ENCODE measurements at regions not wholly inside any gene's neighbourhood (a gene's known extent, or its start where the extent isn't known, plus 50 kb on each side); places are given as distances from the start of the nearest gene placed in this dataset.

GRCh38 chr5:147072622-147073021 lies 162.2 kb upstream of the STK32A start:
- H3K4me3 Mint-ChIP-seq = no peak overlapping the region
- H3K27me3 Mint-ChIP-seq = no peaks in the 10 kb centered on the region
- POLR2A ChIA-PET = no interaction called here
- DNase-seq = no peak
- H3K4me1 Mint-ChIP-seq = no peaks in the 10 kb centered on the region
- CTCF ChIA-PET = no interaction called here
- H3K27ac Mint-ChIP-seq = no peak overlapping the region
- H3K36me3 Mint-ChIP-seq (ENCODE audit: low read depth) = no peaks in the 10 kb centered on the region
- H3K9me3 Mint-ChIP-seq = no peaks in the 10 kb centered on the region

- no peak overlapping the region for H3K4me3 Mint-ChIP-seq
- ChIA-PET CTCF (no interaction called here), POLR2A (no interaction called here)
- no peaks in the 10 kb centered on the region for H3K9me3 Mint-ChIP-seq
- H3K36me3 Mint-ChIP-seq (ENCODE audit: low read depth) = no peaks in the 10 kb centered on the region
- H3K27ac Mint-ChIP-seq = no peak overlapping the region
- no peak for DNase-seq
- H3K4me1 Mint-ChIP-seq = no peaks in the 10 kb centered on the region
- no peaks in the 10 kb centered on the region for H3K27me3 Mint-ChIP-seq
These were observed 161.7 kb upstream of the STK32A start for GRCh38 chr5:147073098-147073497.

GRCh38 chr5:147075187-147075586 lies 159.6 kb upstream of the STK32A start:
- Mint-ChIP-seq H3K9me3 (no peaks in the 10 kb centered on the region), H3K36me3 (ENCODE audit: low read depth) (no peaks in the 10 kb centered on the region), H3K4me3 (no peak overlapping the region), H3K27me3 (no peaks in the 10 kb centered on the region), H3K4me1 (no peaks in the 10 kb centered on the region), H3K27ac (no peak overlapping the region)
- ChIA-PET CTCF (interaction anchor here (1.0 kb wide), 1 partner anchor 12 kb away, joined by 3 read pairs; no protein-coding TSS in a partner anchor), POLR2A (no interaction called here)
- DNase-seq = no peak

- no peak for DNase-seq
- Mint-ChIP-seq H3K4me1 (no peaks in the 10 kb centered on the region), H3K36me3 (ENCODE audit: low read depth) (no peaks in the 10 kb centered on the region), H3K4me3 (no peak overlapping the region), H3K27ac (no peak overlapping the region), H3K9me3 (no peaks in the 10 kb centered on the region), H3K27me3 (no peaks in the 10 kb centered on the region)
- POLR2A ChIA-PET = no interaction called here
- CTCF ChIA-PET = no interaction called here
These were observed 154.4 kb upstream of the STK32A start for GRCh38 chr5:147080391-147080790.

GRCh38 chr5:147081311-147081764 lies 153.5 kb upstream of the STK32A start:
- Mint-ChIP-seq H3K4me1 (no peaks in the 10 kb centered on the region), H3K36me3 (ENCODE audit: low read depth) (no peaks in the 10 kb centered on the region), H3K4me3 (no peak overlapping the region), H3K27me3 (no peaks in the 10 kb centered on the region), H3K9me3 (no peaks in the 10 kb centered on the region), H3K27ac (no peak overlapping the region)
- ChIA-PET POLR2A (no interaction called here), CTCF (no interaction called here)
- no peak for DNase-seq

GRCh38 chr5:147084702-147085101 lies 150.1 kb upstream of the STK32A start:
- Mint-ChIP-seq H3K27me3 (no peaks in the 10 kb centered on the region), H3K36me3 (ENCODE audit: low read depth) (no peaks in the 10 kb centered on the region), H3K27ac (no peak overlapping the region), H3K9me3 (no peaks in the 10 kb centered on the region), H3K4me3 (no peak overlapping the region), H3K4me1 (no peaks in the 10 kb centered on the region)
- ChIA-PET POLR2A (no interaction called here), CTCF (no interaction called here)
- no peak for DNase-seq

GRCh38 chr5:147085409-147085808 lies 149.4 kb upstream of the STK32A start:
- no peaks in the 10 kb centered on the region for H3K36me3 Mint-ChIP-seq (ENCODE audit: low read depth)
- no peak for DNase-seq
- POLR2A ChIA-PET = no interaction called here
- no peak overlapping the region for H3K4me3 Mint-ChIP-seq
- no peak overlapping the region for H3K27ac Mint-ChIP-seq
- no peaks in the 10 kb centered on the region for H3K9me3 Mint-ChIP-seq
- no peaks in the 10 kb centered on the region for H3K27me3 Mint-ChIP-seq
- no peaks in the 10 kb centered on the region for H3K4me1 Mint-ChIP-seq
- CTCF ChIA-PET = no interaction called here

- CTCF ChIA-PET = no interaction called here
- DNase-seq = no peak
- Mint-ChIP-seq H3K4me1 (no peaks in the 10 kb centered on the region), H3K9me3 (no peaks in the 10 kb centered on the region), H3K27ac (no peak overlapping the region), H3K27me3 (no peaks in the 10 kb centered on the region), H3K4me3 (no peak overlapping the region), H3K36me3 (ENCODE audit: low read depth) (no peaks in the 10 kb centered on the region)
- POLR2A ChIA-PET = no interaction called here
These were observed 142.8 kb upstream of the STK32A start for GRCh38 chr5:147092044-147092443.

- H3K4me3 Mint-ChIP-seq = no peak overlapping the region
- DNase-seq = no peak
- no peak overlapping the region for H3K27ac Mint-ChIP-seq
- H3K4me1 Mint-ChIP-seq = no peaks in the 10 kb centered on the region
- no peaks in the 10 kb centered on the region for H3K9me3 Mint-ChIP-seq
- POLR2A ChIA-PET = no interaction called here
- CTCF ChIA-PET = no interaction called here
- no peaks in the 10 kb centered on the region for H3K27me3 Mint-ChIP-seq
- H3K36me3 Mint-ChIP-seq (ENCODE audit: low read depth) = no peaks in the 10 kb centered on the region
These were observed 141.7 kb upstream of the STK32A start for GRCh38 chr5:147093138-147093537.

- H3K36me3 Mint-ChIP-seq (ENCODE audit: low read depth) = no peaks in the 10 kb centered on the region
- POLR2A ChIA-PET = no interaction called here
- DNase-seq = no peak
- no peaks in the 10 kb centered on the region for H3K4me1 Mint-ChIP-seq
- H3K27ac Mint-ChIP-seq = no peak overlapping the region
- H3K27me3 Mint-ChIP-seq = no peaks in the 10 kb centered on the region
- CTCF ChIA-PET = no interaction called here
- no peak overlapping the region for H3K4me3 Mint-ChIP-seq
- no peaks in the 10 kb centered on the region for H3K9me3 Mint-ChIP-seq
These were observed 139.1 kb upstream of the STK32A start for GRCh38 chr5:147095740-147096139.

- H3K9me3 Mint-ChIP-seq = no peaks in the 10 kb centered on the region
- DNase-seq = peak; percentile 19
- H3K27me3 Mint-ChIP-seq = no peaks in the 10 kb centered on the region
- H3K4me3 Mint-ChIP-seq = no peak overlapping the region
- ChIA-PET CTCF (interaction anchor here (1.4 kb wide), 1 partner anchor 90 kb away, joined by 3 read pairs; no protein-coding TSS in a partner anchor), POLR2A (interaction anchor here (0.7 kb wide), 1 partner anchor 116 kb away, joined by 3 read pairs; no protein-coding TSS in a partner anchor)
- H3K27ac Mint-ChIP-seq = no peak overlapping the region
- H3K36me3 Mint-ChIP-seq (ENCODE audit: low read depth) = no peaks in the 10 kb centered on the region
- H3K4me1 Mint-ChIP-seq = no peaks in the 10 kb centered on the region
These were observed 136.5 kb upstream of the STK32A start for GRCh38 chr5:147098233-147098790.

GRCh38 chr5:147101659-147102369 lies 133.0 kb upstream of the STK32A start:
- ChIA-PET CTCF (no interaction called here), POLR2A (no interaction called here)
- no peak for DNase-seq
- Mint-ChIP-seq H3K9me3 (no peaks in the 10 kb centered on the region), H3K27ac (no peak overlapping the region), H3K36me3 (ENCODE audit: low read depth) (no peaks in the 10 kb centered on the region), H3K27me3 (no peaks in the 10 kb centered on the region), H3K4me3 (no peak overlapping the region), H3K4me1 (no peaks in the 10 kb centered on the region)

GRCh38 chr5:147112899-147113298 lies 121.9 kb upstream of the STK32A start:
- ChIA-PET POLR2A (no interaction called here), CTCF (no interaction called here)
- H3K27me3 Mint-ChIP-seq = no peaks in the 10 kb centered on the region
- H3K4me1 Mint-ChIP-seq = no peaks in the 10 kb centered on the region
- H3K4me3 Mint-ChIP-seq = no peak overlapping the region
- no peak overlapping the region for H3K27ac Mint-ChIP-seq
- H3K36me3 Mint-ChIP-seq (ENCODE audit: low read depth) = no peaks in the 10 kb centered on the region
- DNase-seq = no peak
- no peaks in the 10 kb centered on the region for H3K9me3 Mint-ChIP-seq

- CTCF ChIA-PET = no interaction called here
- DNase-seq = no peak
- H3K4me3 Mint-ChIP-seq = no peak overlapping the region
- no peaks in the 10 kb centered on the region for H3K4me1 Mint-ChIP-seq
- no peaks in the 10 kb centered on the region for H3K36me3 Mint-ChIP-seq (ENCODE audit: low read depth)
- no peaks in the 10 kb centered on the region for H3K9me3 Mint-ChIP-seq
- no peak overlapping the region for H3K27ac Mint-ChIP-seq
- H3K27me3 Mint-ChIP-seq = no peaks in the 10 kb centered on the region
- POLR2A ChIA-PET = no interaction called here
These were observed 120.9 kb upstream of the STK32A start for GRCh38 chr5:147113967-147114366.

Data from activated CD4-positive, alpha-beta T cell treated with anti-CD3 and anti-CD28 coated beads, Interleukin-2, amount 10 ng/mL, durations not matched to agents 7 days and 5 days (primary cell).